K562 (cell line): ENCODE measurements at regions not wholly inside any gene's neighbourhood (a gene's known extent, or its start where the extent isn't known, plus 50 kb on each side); places are given as distances from the start of the nearest gene placed in this dataset.

Source experiments
- ATF4 ChIP-seq: fragments of 450-650 bp; formaldehyde crosslinking; IDR thresholded peaks from 2 replicates; pipeline ENCODE4 v1.4.0; 2022; ENCODE audit warnings: mild to moderate bottlenecking, moderate library complexity
- BRD9 ChIP-seq: fragments of 450-650 bp; IDR thresholded peaks from 2 replicates; pipeline ENCODE4 v1.6.1; 2018; ENCODE audit warnings: low read depth; ENCODE audit not compliant: partially characterized antibody
- CEBPB ChIP-seq: fragments of 450-650 bp; IDR thresholded peaks from 2 replicates; pipeline ENCODE4 v1.6.1; 2016; ENCODE audit warnings: missing genetic modification characterization, missing compliant biosample characterization
- HDAC8 ChIP-seq: fragments of 450-650 bp; IDR thresholded peaks from 2 replicates; pipeline ENCODE4 v1.6.1; 2016; ENCODE audit warnings: mild to moderate bottlenecking, missing genetic modification characterization, moderate library complexity, missing compliant biosample characterization
- JUND ChIP-seq, 2 experiments: IDR thresholded peaks; 2 replicates in 1 of 2; 3 replicates in 1 of 2; pipeline ENCODE4 v1.6.1; 2011; ENCODE audit warnings: borderline replicate concordance in 2 of 2, low read depth in 2 of 2, low read length in 2 of 2, improper control_type of control experiment in 1 of 2, missing biosample characterization in 1 of 2, missing genetic modification characterization in 1 of 2, missing genetic modification reagents in 1 of 2
- MYC ChIP-seq, 2 experiments: fragments of 250-450 bp in 1 of 2; sonication (Bioruptor Pico) in 1 of 2; IDR thresholded peaks; 2 replicates each; pipeline versions ENCODE4 v1.5.1 to v1.6.1; 2012 to 2021; ENCODE audit warnings: low read depth in 2 of 2, borderline replicate concordance in 1 of 2, improper control_type of control experiment in 1 of 2, low read length in 1 of 2, mild to moderate bottlenecking in 1 of 2, moderate library complexity in 1 of 2
- POLR2AphosphoS2 ChIP-seq: IDR thresholded peaks from 2 replicates; pipeline ENCODE4 v1.6.1; 2012; ENCODE audit warnings: low read length, improper control_type of control experiment
- SMAD1 ChIP-seq: fragments of 150-350 bp; IDR thresholded peaks from 2 replicates; pipeline ENCODE4 v1.6.1; 2014; ENCODE audit warnings: low read length, low read depth; ENCODE audit not compliant: partially characterized antibody
- SOX6 ChIP-seq: fragments of 450-650 bp; IDR thresholded peaks from 2 replicates; pipeline ENCODE4 v1.6.1; 2014; ENCODE audit warnings: mild to moderate bottlenecking
- STAG1 ChIP-seq: sonication (generic); formaldehyde crosslinking; IDR thresholded peaks from 2 replicates; pipeline ENCODE4 v1.5.0; 2020; ENCODE audit warnings: missing genetic modification reagents, borderline replicate concordance
- ZBTB8A ChIP-seq: fragments of 450-650 bp; IDR thresholded peaks from 2 replicates; pipeline ENCODE4 v1.6.1; 2018; ENCODE audit warnings: mild to moderate bottlenecking, moderate library complexity; ENCODE audit not compliant: partially characterized antibody
- ZKSCAN1 ChIP-seq: fragments of 150-350 bp; IDR thresholded peaks from 2 replicates; pipeline ENCODE4 v1.6.1; 2016; ENCODE audit warnings: low read depth, low read length
- ZNF175 ChIP-seq: fragments of 200-800 bp; sonication (Bioruptor generic); IDR thresholded peaks from 2 replicates; pipeline ENCODE4 v1.6.1; 2016; ENCODE audit warnings: low read depth, mild to moderate bottlenecking, missing genetic modification characterization, missing compliant biosample characterization
- ZNF584 ChIP-seq: fragments of 200-800 bp; sonication (Bioruptor generic); IDR thresholded peaks from 2 replicates; pipeline ENCODE4 v1.6.1; 2016; ENCODE audit warnings: low read depth, mild to moderate bottlenecking, missing genetic modification characterization, missing compliant biosample characterization
- ZNF77 ChIP-seq: fragments of 250-450 bp; sonication (Bioruptor Pico); IDR thresholded peaks from 2 replicates; pipeline ENCODE4 v1.5.0; 2020
- TF ChIP-seq, protein P1 (sequence below): fragments of 450-650 bp; IDR thresholded peaks from 2 replicates; pipeline ENCODE4 v1.6.1; 2016
- TF ChIP-seq, protein P2 (sequence below), 2 experiments: fragments of 450-650 bp; formaldehyde crosslinking in 1 of 2; IDR thresholded peaks; 2 replicates each; pipeline versions ENCODE4 v1.4.0 to v1.6.1; 2014 to 2020; ENCODE audit warnings: mild to moderate bottlenecking in 2 of 2, borderline replicate concordance in 1 of 2, low read depth in 1 of 2

DNA sequence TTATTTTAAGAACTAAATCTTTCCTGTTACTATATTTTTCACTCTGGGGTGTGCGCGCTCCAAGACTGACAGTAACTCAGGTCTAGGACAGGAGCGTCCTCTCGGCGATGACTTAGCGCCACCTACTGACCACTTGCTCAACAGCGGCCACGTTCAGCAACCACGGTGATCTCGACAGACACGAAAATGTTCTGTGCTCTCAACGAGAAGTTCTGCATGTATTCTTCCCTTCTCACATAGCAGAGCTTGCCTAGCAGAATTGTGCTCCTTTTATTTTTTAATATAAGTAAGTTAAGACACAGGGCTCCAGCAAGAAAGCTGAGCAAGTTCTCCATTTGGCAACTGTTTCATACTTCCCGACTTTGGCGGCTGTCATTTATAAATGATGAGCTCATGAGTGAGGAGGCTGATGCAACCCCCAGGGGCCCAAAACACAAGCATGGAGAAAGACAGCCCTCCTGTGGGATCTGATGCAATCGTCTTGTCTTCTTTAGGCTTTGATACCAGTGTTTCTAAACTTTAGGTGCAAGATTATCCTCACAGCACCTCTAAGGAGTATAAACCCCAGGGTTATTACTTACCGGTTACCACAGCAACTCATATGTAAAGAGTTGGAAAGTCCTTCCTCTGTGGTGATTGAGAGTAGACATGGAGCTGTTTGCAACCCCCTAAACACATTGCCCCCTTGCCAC lies 92.6 kb downstream of the HHIPL2 start (continued):
- TF ChIP-seq, protein P1, sequence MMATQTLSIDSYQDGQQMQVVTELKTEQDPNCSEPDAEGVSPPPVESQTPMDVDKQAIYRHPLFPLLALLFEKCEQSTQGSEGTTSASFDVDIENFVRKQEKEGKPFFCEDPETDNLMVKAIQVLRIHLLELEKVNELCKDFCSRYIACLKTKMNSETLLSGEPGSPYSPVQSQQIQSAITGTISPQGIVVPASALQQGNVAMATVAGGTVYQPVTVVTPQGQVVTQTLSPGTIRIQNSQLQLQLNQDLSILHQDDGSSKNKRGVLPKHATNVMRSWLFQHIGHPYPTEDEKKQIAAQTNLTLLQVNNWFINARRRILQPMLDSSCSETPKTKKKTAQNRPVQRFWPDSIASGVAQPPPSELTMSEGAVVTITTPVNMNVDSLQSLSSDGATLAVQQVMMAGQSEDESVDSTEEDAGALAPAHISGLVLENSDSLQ: peak; percentile 95
- no peak for TF ChIP-seq HDAC8 (tag)
- TF ChIP-seq ATF4 (CRISPR knock-in tag): peak; percentile 99
- TF ChIP-seq BRD9: peak; percentile 89
- 0 out of 2 replicates have a peak, but pooled peaks have one; percentile 36 for TF ChIP-seq SOX6
- peak; percentile 92 for TF ChIP-seq JUND (IDR thresholded peaks at IDR 0.05; ENCODE audit: borderline replicate concordance, low read depth, low read length)
- peak; percentile 90 for TF ChIP-seq JUND (tag; IDR thresholded peaks at IDR 0.05; ENCODE audit: borderline replicate concordance, low read depth, low read length)
- peak; percentile 95 for TF ChIP-seq MYC (IDR thresholded peaks at IDR 0.05; ENCODE audit: low read depth, low read length)
- no peak for TF ChIP-seq MYC (CRISPR knock-in tag; IDR thresholded peaks at IDR 0.05; ENCODE audit: borderline replicate concordance, low read depth)
- peak; percentile 84; the same call in 1 of the 2 replicates for TF ChIP-seq STAG1 (CRISPR knock-in tag)
- TF ChIP-seq SMAD1: peak; percentile 36
- TF ChIP-seq CEBPB: peak; percentile 96
- no peak for TF ChIP-seq POLR2AphosphoS2
- TF ChIP-seq ZNF77 (CRISPR knock-in tag): no peak
- TF ChIP-seq ZBTB8A: no peak
- TF ChIP-seq ZKSCAN1: peak; percentile 43; the same call in 1 of the 2 replicates
- peak; percentile 24; the same call in 1 of the 2 replicates for TF ChIP-seq ZNF584 (CRISPR knock-in tag)
- TF ChIP-seq, protein P2, sequence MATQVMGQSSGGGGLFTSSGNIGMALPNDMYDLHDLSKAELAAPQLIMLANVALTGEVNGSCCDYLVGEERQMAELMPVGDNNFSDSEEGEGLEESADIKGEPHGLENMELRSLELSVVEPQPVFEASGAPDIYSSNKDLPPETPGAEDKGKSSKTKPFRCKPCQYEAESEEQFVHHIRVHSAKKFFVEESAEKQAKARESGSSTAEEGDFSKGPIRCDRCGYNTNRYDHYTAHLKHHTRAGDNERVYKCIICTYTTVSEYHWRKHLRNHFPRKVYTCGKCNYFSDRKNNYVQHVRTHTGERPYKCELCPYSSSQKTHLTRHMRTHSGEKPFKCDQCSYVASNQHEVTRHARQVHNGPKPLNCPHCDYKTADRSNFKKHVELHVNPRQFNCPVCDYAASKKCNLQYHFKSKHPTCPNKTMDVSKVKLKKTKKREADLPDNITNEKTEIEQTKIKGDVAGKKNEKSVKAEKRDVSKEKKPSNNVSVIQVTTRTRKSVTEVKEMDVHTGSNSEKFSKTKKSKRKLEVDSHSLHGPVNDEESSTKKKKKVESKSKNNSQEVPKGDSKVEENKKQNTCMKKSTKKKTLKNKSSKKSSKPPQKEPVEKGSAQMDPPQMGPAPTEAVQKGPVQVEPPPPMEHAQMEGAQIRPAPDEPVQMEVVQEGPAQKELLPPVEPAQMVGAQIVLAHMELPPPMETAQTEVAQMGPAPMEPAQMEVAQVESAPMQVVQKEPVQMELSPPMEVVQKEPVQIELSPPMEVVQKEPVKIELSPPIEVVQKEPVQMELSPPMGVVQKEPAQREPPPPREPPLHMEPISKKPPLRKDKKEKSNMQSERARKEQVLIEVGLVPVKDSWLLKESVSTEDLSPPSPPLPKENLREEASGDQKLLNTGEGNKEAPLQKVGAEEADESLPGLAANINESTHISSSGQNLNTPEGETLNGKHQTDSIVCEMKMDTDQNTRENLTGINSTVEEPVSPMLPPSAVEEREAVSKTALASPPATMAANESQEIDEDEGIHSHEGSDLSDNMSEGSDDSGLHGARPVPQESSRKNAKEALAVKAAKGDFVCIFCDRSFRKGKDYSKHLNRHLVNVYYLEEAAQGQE (IDR thresholded peaks at IDR 0.05; ENCODE audit: borderline replicate concordance): peak; percentile 78; the same call in 1 of the 2 replicates
- TF ChIP-seq, protein P2 (CRISPR knock-in tag; IDR thresholded peaks at IDR 0.05; ENCODE audit: low read depth): no peak
- TF ChIP-seq ZNF175 (CRISPR knock-in tag): peak; percentile 14; the same call in 1 of the 2 replicates
